Epidermal melanocyte (primary cell): ENCODE measurements at regions not wholly inside any gene's neighbourhood (a gene's known extent, or its start where the extent isn't known, plus 50 kb on each side); places are given as distances from the start of the nearest gene placed in this dataset.

Experiments
- DNase-seq: peaks from one replicate; pipeline ENCODE4 v3.0.0; 2011; ENCODE audit warnings: low spot score; ENCODE audit not compliant: insufficient read length

DNA sequence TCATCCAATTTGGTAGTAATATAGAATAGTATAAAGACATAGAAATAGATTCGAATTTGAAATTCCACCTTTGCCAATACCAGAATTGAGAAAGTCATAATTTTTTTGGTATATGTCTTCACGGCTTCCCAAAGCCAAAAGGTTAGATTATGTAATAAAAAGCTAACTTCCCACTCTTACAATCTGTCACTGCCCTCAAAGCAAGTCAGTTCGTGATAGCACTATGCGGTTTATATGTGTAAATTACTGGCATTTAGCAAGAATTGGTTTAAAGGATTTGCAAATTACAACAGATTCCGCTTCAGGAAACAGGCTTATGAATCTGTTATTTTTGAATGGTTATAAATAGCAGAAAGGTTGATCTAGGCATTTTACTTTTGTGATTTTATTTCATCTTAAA is 679.4 kb upstream of the ADGRL2 start:
- DNase-seq = no peak

- no peak for DNase-seq
These were observed 681.4 kb upstream of the ADGRL2 start for GRCh38 chr1:81119319-81119718.

- DNase-seq = no peak
These were observed 682.2 kb upstream of the ADGRL2 start for GRCh38 chr1:81118550-81118949.

GRCh38 chr1:81115422-81115821 is 685.3 kb upstream of the ADGRL2 start:
- DNase-seq = no peak

DNA sequence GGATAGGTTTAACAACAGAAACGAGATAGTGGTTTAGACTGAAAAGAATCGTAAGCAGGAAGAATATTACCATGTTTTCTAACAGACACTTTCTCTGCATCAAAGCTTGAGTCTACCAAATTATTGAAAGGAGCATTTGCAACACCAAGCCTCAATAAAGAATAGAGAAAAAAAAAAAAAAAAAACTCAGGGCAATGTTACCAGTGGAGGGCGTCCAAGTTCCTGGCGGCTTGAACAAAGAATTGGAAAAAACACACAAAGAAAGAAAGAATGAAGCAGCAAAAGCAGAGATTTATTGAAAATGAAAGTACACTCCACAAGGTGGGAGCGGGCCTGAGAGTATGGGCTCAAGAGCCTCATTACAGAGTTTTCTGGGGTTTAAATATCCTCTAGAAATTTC is 686.5 kb upstream of the ADGRL2 start:
- no peak for DNase-seq

- no peak for DNase-seq
These were observed 687.0 kb upstream of the ADGRL2 start for GRCh38 chr1:81113688-81114087.

GRCh38 chr1:81111818-81112217 is 688.9 kb upstream of the ADGRL2 start:
- DNase-seq = no peak

DNA sequence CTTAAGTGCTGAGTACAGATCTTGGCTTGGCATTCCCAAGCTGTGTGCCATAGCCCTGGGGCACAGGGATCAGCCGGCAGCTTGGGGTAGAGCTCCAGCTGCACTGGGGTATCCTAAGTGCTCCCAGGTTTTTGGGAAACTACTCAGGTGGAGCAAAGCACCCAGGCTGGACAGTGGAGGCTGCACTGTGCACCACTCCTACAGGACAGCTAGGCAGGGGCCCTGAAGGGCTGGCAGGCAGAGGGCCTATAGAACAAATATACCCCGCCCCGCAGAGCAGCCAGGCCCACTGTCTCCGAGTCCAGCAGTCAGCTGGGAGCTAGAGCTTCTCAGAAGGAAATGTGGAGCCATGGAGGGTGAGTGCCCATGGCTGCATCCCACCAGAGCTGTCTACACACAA is 691.7 kb upstream of the ADGRL2 start:
- DNase-seq = no peak

GRCh38 chr1:81097860-81098259 is 702.9 kb upstream of the ADGRL2 start:
- DNase-seq = no peak

DNA sequence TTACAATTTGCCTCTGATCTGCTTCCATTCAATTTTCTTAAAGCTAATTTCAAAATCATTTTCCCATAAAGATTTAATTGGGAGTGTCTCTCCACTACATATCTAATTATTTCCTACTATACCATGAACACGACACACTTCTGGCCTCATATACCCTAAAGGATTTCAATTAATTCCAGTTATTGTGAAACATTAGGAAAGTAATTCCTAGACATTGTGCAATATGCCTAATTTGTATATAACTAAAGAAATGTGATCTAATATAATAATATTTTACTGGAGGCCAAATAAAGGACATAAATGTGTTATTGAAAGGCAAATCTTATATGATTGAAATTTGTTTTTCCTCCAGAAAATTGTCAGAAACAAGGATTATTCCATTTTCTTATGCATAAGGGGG is 727.2 kb upstream of the ADGRL2 start:
- no peak for DNase-seq

DNA sequence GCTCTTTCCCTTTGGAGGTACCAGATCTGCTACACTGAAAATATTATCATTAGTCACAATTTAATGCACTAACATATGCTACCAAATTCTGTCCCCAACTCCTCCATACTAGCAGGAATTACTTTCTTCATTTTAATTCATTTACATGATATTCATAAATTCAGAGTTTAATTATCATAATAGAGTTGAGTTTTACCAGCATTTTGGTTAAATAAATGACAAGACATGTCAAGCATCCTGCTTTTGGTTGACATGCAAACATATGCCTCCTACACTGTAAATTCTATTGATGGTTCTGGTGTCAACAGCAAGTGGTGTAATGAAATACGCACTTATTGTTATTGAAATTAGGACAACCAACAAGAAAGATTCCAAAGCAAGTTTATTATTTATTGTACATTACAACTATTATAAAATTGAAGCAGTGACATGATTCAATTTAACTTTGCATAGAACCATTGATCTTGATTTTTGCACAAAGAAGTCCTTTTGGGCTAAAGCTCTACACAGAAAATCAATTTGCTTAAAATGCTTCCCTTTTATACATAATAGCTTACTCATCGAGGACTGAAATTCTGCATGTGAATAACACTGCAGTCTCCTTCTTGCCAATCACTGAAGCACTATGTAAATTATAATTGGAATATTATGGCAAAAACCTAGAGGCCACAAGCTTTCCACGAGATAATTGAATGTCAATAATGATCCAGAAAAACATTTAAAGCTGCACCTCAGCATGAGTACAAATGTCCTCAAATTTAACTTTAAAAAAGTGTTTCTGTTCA is 728.6 kb upstream of the ADGRL2 start:
- DNase-seq = no peak

GRCh38 chr1:81071072-81071858 is 729.5 kb upstream of the ADGRL2 start:
- DNase-seq = no peak

DNA sequence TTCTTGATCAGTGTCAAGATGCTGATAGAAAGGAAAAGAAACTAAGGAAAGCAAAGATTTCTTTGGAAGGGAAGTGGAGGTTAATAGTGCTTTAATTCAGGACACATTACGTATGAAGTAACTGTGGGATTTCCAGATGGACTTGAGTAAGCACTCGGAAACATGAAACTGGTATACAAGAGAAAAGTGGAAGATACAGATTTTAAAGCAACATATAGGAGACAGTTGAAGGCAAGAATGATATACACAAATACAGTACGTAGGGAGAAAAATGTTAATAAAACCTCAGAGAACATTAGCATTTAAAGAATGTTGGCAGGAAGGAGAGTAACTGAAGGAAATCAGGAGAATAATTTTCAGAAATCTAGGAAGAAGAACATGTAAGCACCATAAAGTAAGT is 730.9 kb upstream of the ADGRL2 start:
- no peak for DNase-seq

GRCh38 chr1:81068726-81069125 is 732.0 kb upstream of the ADGRL2 start:
- DNase-seq = no peak

GRCh38 chr1:81053826-81054225 is 746.9 kb upstream of the ADGRL2 start:
- DNase-seq = no peak

GRCh38 chr1:81052162-81052561 is 748.6 kb upstream of the ADGRL2 start:
- DNase-seq = no peak

GRCh38 chr1:81050390-81050789 is 750.3 kb upstream of the ADGRL2 start:
- no peak for DNase-seq

DNA sequence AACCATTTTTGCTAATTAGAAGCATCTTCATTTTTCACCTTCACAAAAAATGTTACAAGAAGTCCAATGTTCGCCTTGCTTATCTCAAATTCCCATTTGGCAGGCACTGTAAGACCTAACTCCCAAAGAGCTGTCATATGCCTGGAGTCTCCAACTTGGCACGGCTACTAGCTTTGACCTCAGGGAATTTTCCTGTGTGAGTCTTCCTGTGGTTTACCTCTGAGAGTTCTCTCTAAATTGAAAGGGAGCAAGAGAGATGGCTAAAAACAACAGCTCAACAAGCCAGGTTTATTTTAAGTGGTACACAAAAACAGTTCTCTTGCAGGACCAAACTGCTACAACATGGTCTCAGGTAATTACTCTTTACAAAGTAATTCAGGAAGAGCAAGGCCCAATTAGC is 756.0 kb upstream of the ADGRL2 start:
- DNase-seq = no peak

- DNase-seq = no peak
These were observed 758.5 kb upstream of the ADGRL2 start for GRCh38 chr1:81042225-81042624.

- DNase-seq = no peak
These were observed 766.4 kb upstream of the ADGRL2 start for GRCh38 chr1:81034291-81034690.

DNA sequence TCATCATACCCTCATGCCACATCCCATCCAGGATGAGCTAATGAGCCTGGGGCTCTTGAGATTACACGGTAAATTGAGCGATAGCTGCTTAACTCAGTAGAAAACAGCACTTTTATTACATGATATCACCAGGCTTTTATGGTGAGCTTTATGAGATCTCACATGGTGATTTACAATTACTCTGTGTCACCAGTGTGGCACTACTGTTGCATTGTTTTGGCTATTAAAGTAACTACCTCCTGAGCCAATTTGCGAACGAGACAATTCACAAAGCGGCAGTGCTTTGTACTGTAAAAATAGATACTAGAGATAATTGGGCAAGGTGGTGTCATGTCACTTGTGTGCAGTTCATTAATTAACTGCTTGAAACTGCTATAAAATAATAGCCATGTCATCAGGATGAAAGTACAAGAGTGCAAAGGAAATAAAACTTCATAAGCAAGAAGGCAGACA is 767.7 kb upstream of the ADGRL2 start:
- DNase-seq = no peak

DNA sequence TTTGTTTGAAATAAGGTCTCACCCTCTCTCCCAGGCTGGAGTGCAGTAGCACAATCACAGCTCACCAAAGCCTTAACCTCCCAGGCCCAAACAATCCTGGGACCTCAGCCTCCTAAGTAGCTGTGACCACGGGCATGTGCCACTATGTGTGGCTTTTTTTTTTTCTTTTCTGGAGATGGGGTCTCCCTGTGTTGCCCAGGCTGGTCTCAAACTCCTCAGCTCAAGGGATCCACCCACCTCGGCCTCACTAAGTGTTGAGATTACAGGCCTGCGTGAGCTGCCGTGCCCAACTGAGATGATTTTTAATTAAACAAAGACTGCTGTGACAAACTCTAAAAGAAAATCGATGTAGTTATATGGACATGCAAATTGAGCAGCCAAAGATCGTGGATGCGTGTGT is 768.4 kb upstream of the ADGRL2 start:
- DNase-seq = no peak

- no peak for DNase-seq
These were observed 770.3 kb upstream of the ADGRL2 start for GRCh38 chr1:81030441-81030840.
